Mucosa of stomach (tissue), 1 donor: ENCODE measurements at regions not wholly inside any gene's neighbourhood (a gene's known extent, or its start where the extent isn't known, plus 50 kb on each side); places are given as distances from the start of the nearest gene placed in this dataset.

Experiments used
- H3K27me3 ChIP-seq: one replicate; pipeline ENCODE4 v1.7.0; 2013; ENCODE audit warnings: mild to moderate bottlenecking, low read length; ENCODE audit not compliant: control insufficient read depth, insufficient read depth
- H3K36me3 ChIP-seq: one replicate; pipeline ENCODE4 v1.7.0; 2013; ENCODE audit warnings: low read length; ENCODE audit not compliant: control insufficient read depth, insufficient read depth
- H3K4me1 ChIP-seq: one replicate; pipeline ENCODE4 v1.7.0; 2013; ENCODE audit warnings: mild to moderate bottlenecking, low read length; ENCODE audit not compliant: control insufficient read depth, insufficient read depth
- H3K4me3 ChIP-seq: one replicate; pipeline ENCODE4 v1.7.0; 2013; ENCODE audit warnings: low read length
- H3K9ac ChIP-seq: one replicate; pipeline ENCODE4 v1.7.0; 2013; ENCODE audit warnings: mild to moderate bottlenecking, low read length, moderate library complexity
- H3K9me3 ChIP-seq: one replicate; pipeline ENCODE4 v1.7.0; 2013; ENCODE audit warnings: mild to moderate bottlenecking, low read length, moderate library complexity; ENCODE audit not compliant: control insufficient read depth
- donor health status: Pancreatic carcinoma.

- no peaks in the 10 kb centered on the region for H3K9me3 ChIP-seq
- H3K9ac ChIP-seq: no peak overlapping the region
- no peaks in the 10 kb centered on the region for H3K4me1 ChIP-seq
- no peak overlapping the region for H3K4me3 ChIP-seq
- H3K27me3 ChIP-seq: no peaks in the 10 kb centered on the region
- H3K36me3 ChIP-seq: no peaks in the 10 kb centered on the region
Measured at GRCh38 chr10:21308946-21309345, 216.5 kb downstream of the SKIDA1 start.

GRCh38 chr10:21308018-21308417, 217.5 kb downstream of the SKIDA1 start:
- Histone ChIP-seq H3K4me1 (no peaks in the 10 kb centered on the region), H3K9ac (no peak overlapping the region), H3K27me3 (no peaks in the 10 kb centered on the region), H3K4me3 (no peak overlapping the region), H3K9me3 (no peaks in the 10 kb centered on the region), H3K36me3 (no peaks in the 10 kb centered on the region)

- Histone ChIP-seq H3K27me3 (no peaks in the 10 kb centered on the region), H3K9me3 (no peaks in the 10 kb centered on the region), H3K4me1 (no peaks in the 10 kb centered on the region)
Measured at GRCh38 chr10:21304608-21305007, 220.9 kb downstream of the SKIDA1 start.

GRCh38 chr10:21304198-21304597, 221.3 kb downstream of the SKIDA1 start:
- Histone ChIP-seq H3K27me3 (no peaks in the 10 kb centered on the region), H3K4me1 (no peaks in the 10 kb centered on the region), H3K9me3 (no peaks in the 10 kb centered on the region), H3K9ac (no peak overlapping the region), H3K36me3 (no peaks in the 10 kb centered on the region), H3K4me3 (no peak overlapping the region)

More at GRCh38 chr10:21304608-21305007, 220.9 kb downstream of the SKIDA1 start:
- Histone ChIP-seq H3K9ac (no peak overlapping the region), H3K4me3 (no peak overlapping the region), H3K36me3 (no peaks in the 10 kb centered on the region)

- Histone ChIP-seq H3K9ac (no peak overlapping the region), H3K27me3 (no peaks in the 10 kb centered on the region), H3K36me3 (no peaks in the 10 kb centered on the region), H3K9me3 (no peaks in the 10 kb centered on the region), H3K4me3 (no peak overlapping the region), H3K4me1 (no peaks in the 10 kb centered on the region)
Measured at GRCh38 chr10:21300551-21300950, 224.9 kb downstream of the SKIDA1 start.

- H3K4me3 ChIP-seq: no peak overlapping the region
- H3K9ac ChIP-seq: no peak overlapping the region
- H3K36me3 ChIP-seq: no peaks in the 10 kb centered on the region
- H3K4me1 ChIP-seq: no peaks in the 10 kb centered on the region
- H3K27me3 ChIP-seq: no peaks in the 10 kb centered on the region
- H3K9me3 ChIP-seq: no peaks in the 10 kb centered on the region
Measured at GRCh38 chr10:21299330-21299729, 226.2 kb downstream of the SKIDA1 start.

GRCh38 chr10:21298701-21299100, 226.8 kb downstream of the SKIDA1 start:
- Histone ChIP-seq H3K36me3 (no peaks in the 10 kb centered on the region), H3K27me3 (no peaks in the 10 kb centered on the region), H3K9ac (no peak overlapping the region), H3K4me3 (no peak overlapping the region), H3K4me1 (no peaks in the 10 kb centered on the region), H3K9me3 (no peaks in the 10 kb centered on the region)

- H3K9me3 ChIP-seq: no peaks in the 10 kb centered on the region
- no peak overlapping the region for H3K4me3 ChIP-seq
Measured at GRCh38 chr10:21297603-21298383, 227.7 kb downstream of the SKIDA1 start.

GRCh38 chr10:21296575-21297355, 228.7 kb downstream of the SKIDA1 start:
- H3K27me3 ChIP-seq: peaks cover 5% of the 10 kb centered on the region
- no peak overlapping the region for H3K9ac ChIP-seq
- H3K9me3 ChIP-seq: no peaks in the 10 kb centered on the region
- H3K4me1 ChIP-seq: no peaks in the 10 kb centered on the region
- no peak overlapping the region for H3K4me3 ChIP-seq
- no peaks in the 10 kb centered on the region for H3K36me3 ChIP-seq

More at GRCh38 chr10:21297603-21298383, 227.7 kb downstream of the SKIDA1 start:
- peaks cover 2% of the 10 kb centered on the region for H3K27me3 ChIP-seq
- no peak overlapping the region for H3K9ac ChIP-seq
- no peaks in the 10 kb centered on the region for H3K36me3 ChIP-seq
- no peaks in the 10 kb centered on the region for H3K4me1 ChIP-seq

GRCh38 chr10:21293518-21294356, 231.7 kb downstream of the SKIDA1 start:
- H3K4me1 ChIP-seq: no peaks in the 10 kb centered on the region
- H3K9me3 ChIP-seq: no peaks in the 10 kb centered on the region
- peaks cover 5% of the 10 kb centered on the region for H3K27me3 ChIP-seq
- H3K9ac ChIP-seq: no peak overlapping the region
- no peak overlapping the region for H3K4me3 ChIP-seq
- no peaks in the 10 kb centered on the region for H3K36me3 ChIP-seq

- H3K9me3 ChIP-seq: no peaks in the 10 kb centered on the region
- no peaks in the 10 kb centered on the region for H3K4me1 ChIP-seq
- H3K27me3 ChIP-seq: peaks cover 5% of the 10 kb centered on the region
- no peaks in the 10 kb centered on the region for H3K36me3 ChIP-seq
- no peak overlapping the region for H3K4me3 ChIP-seq
- H3K9ac ChIP-seq: no peak overlapping the region
Measured at GRCh38 chr10:21292763-21293517, 232.5 kb downstream of the SKIDA1 start.
